HG03066 (cell line): ENCODE measurements at regions not wholly inside any gene's neighbourhood (a gene's known extent, or its start where the extent isn't known, plus 50 kb on each side); places are given as distances from the start of the nearest gene placed in this dataset.
A peak's percentile ranks its signal among the peaks of the same experiment; 100 is the strongest.

Experiments
- ATAC-seq: cut with Tn5 transposase; IDR thresholded peaks from one replicate; pipeline ENCODE4 v1.9.1; 2021; ENCODE audit warnings: low read depth; ENCODE audit not compliant: unreplicated experiment

- no peak for ATAC-seq
Measured at GRCh38 chr3:152185891-152186630, 82.7 kb upstream of the MBNL1 start.

GRCh38 chr3:152190636-152191183, 78.0 kb upstream of the MBNL1 start:
- no peak for ATAC-seq

GRCh38 chr3:152192050-152192449, 76.7 kb upstream of the MBNL1 start:
- ATAC-seq, result no peak

GRCh38 chr3:152192936-152193672, 75.6 kb upstream of the MBNL1 start:
- ATAC-seq, result no peak

GRCh38 chr3:152193673-152194267, 75.0 kb upstream of the MBNL1 start:
- ATAC-seq, result peak; percentile 49

- no peak for ATAC-seq
Measured at GRCh38 chr3:152195206-152195605, 73.5 kb upstream of the MBNL1 start.

- peak; percentile 49 for ATAC-seq
Measured at GRCh38 chr3:152196782-152197181, 71.9 kb upstream of the MBNL1 start.

- ATAC-seq, result no peak
Measured at GRCh38 chr3:152197451-152197850, 71.3 kb upstream of the MBNL1 start.

- ATAC-seq, result no peak
Measured at GRCh38 chr3:152197937-152198336, 70.8 kb upstream of the MBNL1 start.

- no peak for ATAC-seq
Measured at GRCh38 chr3:152198665-152199064, 70.1 kb upstream of the MBNL1 start.

GRCh38 chr3:152199102-152199840, 69.5 kb upstream of the MBNL1 start:
- ATAC-seq, result no peak

GRCh38 chr3:152200476-152201420, 68.0 kb upstream of the MBNL1 start:
- peak; percentile 26 for ATAC-seq

- no peak for ATAC-seq
Measured at GRCh38 chr3:152202976-152203626, 65.6 kb upstream of the MBNL1 start.

- no peak for ATAC-seq
Measured at GRCh38 chr3:152203652-152204051, 65.1 kb upstream of the MBNL1 start.

- no peak for ATAC-seq
Measured at GRCh38 chr3:152204218-152204617, 64.5 kb upstream of the MBNL1 start.

- ATAC-seq, result peak; percentile 43
Measured at GRCh38 chr3:152205097-152205593, 63.6 kb upstream of the MBNL1 start.

GRCh38 chr3:152206243-152206760, 62.4 kb upstream of the MBNL1 start:
- ATAC-seq, result no peak

- no peak for ATAC-seq
Measured at GRCh38 chr3:152208439-152208838, 60.3 kb upstream of the MBNL1 start.

GRCh38 chr3:152209060-152209459, 59.7 kb upstream of the MBNL1 start:
- ATAC-seq, result no peak
